ENCODE measurements at regions not wholly inside any gene's neighbourhood (a gene's known extent, or its start where the extent isn't known, plus 50 kb on each side); places are given as distances from the start of the nearest gene placed in this dataset.

GRCh38 chr3:159520638-159521037, 468.0 kb upstream of the IL12A start:
- TF ChIP-seq POLR2A (IDR thresholded peaks at IDR 0.05) (no peak), CTCF (IDR thresholded peaks at IDR 0.05) (no peak), POLR2AphosphoS5 (IDR thresholded peaks at IDR 0.05) (no peak)

Data from gastroesophageal sphincter (tissue), 3 donors.